ENCODE measurements at regions not wholly inside any gene's neighbourhood (a gene's known extent, or its start where the extent isn't known, plus 50 kb on each side); places are given as distances from the start of the nearest gene placed in this dataset.

- Histone ChIP-seq H3K4me2 (replicated peaks; ENCODE audit: extremely low read depth, low read length, poor library complexity, severe bottlenecking) (no peak overlapping the region), H3K4me1 (ENCODE audit: control insufficient read depth in 1 of 2, insufficient read depth in 2 of 2, low read length in 2 of 2) (no peaks in the 10 kb centered on the region), H3K79me2 (ENCODE audit: insufficient read depth, low read length) (no peaks in the 10 kb centered on the region), H3K36me3 (replicated peaks in 1 of 2; ENCODE audit: control insufficient read depth in 1 of 2, insufficient read depth in 2 of 2, low read length in 2 of 2) (no peaks in the 10 kb centered on the region), H3K27ac (ENCODE audit: low read depth in 1 of 2, low read length in 2 of 2) (no peak overlapping the region), H3K9ac (ENCODE audit: insufficient read depth, low read length, poor library complexity, severe bottlenecking) (no peak overlapping the region), H2AFZ (ENCODE audit: insufficient read depth, low read depth, low read length, poor library complexity, severe bottlenecking) (no peak overlapping the region), H3K4me3 (replicated peaks in 1 of 3; ENCODE audit: low read depth in 2 of 3, low read length in 3 of 3) (no peak overlapping the region), H3K9me3 (replicated peaks in 1 of 2; ENCODE audit: control insufficient read depth in 1 of 2, insufficient read depth in 1 of 2, low read length in 2 of 2) (no peaks in the 10 kb centered on the region), H4K20me1 (ENCODE audit: insufficient read depth, low read length) (no peaks in the 10 kb centered on the region), H3K27me3 (ENCODE audit: control insufficient read depth in 2 of 2, insufficient read depth in 2 of 2, low read length in 2 of 2) (peaks cover 4 to 12% of the 10 kb centered on the region in 2 donors)
- WGBS (ENCODE audit: insufficient coverage), result 100% methylated on average over 1 of the region's 5 CpGs
- no peaks in the 10 kb centered on the region for H3K36me3 Mint-ChIP-seq
- H3K27me3 Mint-ChIP-seq (ENCODE audit: low read depth in 3 of 3), result peaks cover 10 to 35% (median 17%) of the 10 kb centered on the region in 3 donors
- no peak for TF ChIP-seq CTCF (IDR thresholded peaks at IDR 0.05)
- no peak overlapping the region for H3K4me3 Mint-ChIP-seq
- no peak for DNase-seq
- peaks cover 3% of the 10 kb centered on the region for H3K4me1 Mint-ChIP-seq
- intact Hi-C loops (cut with micrococcal nuclease), result no loop called here
- H3K27ac Mint-ChIP-seq, result no peak overlapping the region
- peaks cover 0 to 4% (median 2%) of the 10 kb centered on the region in 7 donors for H3K9me3 Mint-ChIP-seq
Observed at GRCh38 chr20:6685181-6685582, 82.3 kb upstream of the BMP2 start.

GRCh38 chr20:6683021-6683977 is 84.2 kb upstream of the BMP2 start:
- no peak for DNase-seq
- Mint-ChIP-seq H3K4me3 (no peak overlapping the region), H3K27me3 (ENCODE audit: low read depth in 3 of 3) (peaks cover 6 to 33% (median 15%) of the 10 kb centered on the region in 3 donors), H3K36me3 (no peaks in the 10 kb centered on the region), H3K9me3 (peaks cover 0 to 4% (median 2%) of the 10 kb centered on the region in 7 donors), H3K4me1 (peaks cover 3% of the 10 kb centered on the region), H3K27ac (no peak overlapping the region)
- no peaks in the 10 kb centered on the region for H3K4me1 ChIP-seq (ENCODE audit: control insufficient read depth in 1 of 2, insufficient read depth in 2 of 2, low read length in 2 of 2)
- H3K36me3 ChIP-seq (replicated peaks in 1 of 2; ENCODE audit: control insufficient read depth in 1 of 2, insufficient read depth in 2 of 2, low read length in 2 of 2), result no peaks in the 10 kb centered on the region
- no peaks in the 10 kb centered on the region for H3K79me2 ChIP-seq (ENCODE audit: insufficient read depth, low read length)
- H2AFZ ChIP-seq (ENCODE audit: insufficient read depth, low read depth, low read length, poor library complexity, severe bottlenecking), result no peak overlapping the region
- H3K9ac ChIP-seq (ENCODE audit: insufficient read depth, low read length, poor library complexity, severe bottlenecking), result no peak overlapping the region
- 97% methylated on average over 3 of the region's 9 CpGs for WGBS (ENCODE audit: insufficient coverage)
- intact Hi-C loops (cut with micrococcal nuclease), result no loop called here
- no peaks in the 10 kb centered on the region for H4K20me1 ChIP-seq (ENCODE audit: insufficient read depth, low read length)
- no peaks in the 10 kb centered on the region for H3K9me3 ChIP-seq (replicated peaks in 1 of 2; ENCODE audit: control insufficient read depth in 1 of 2, insufficient read depth in 1 of 2, low read length in 2 of 2)
- no peak overlapping the region for H3K27ac ChIP-seq (ENCODE audit: low read depth in 1 of 2, low read length in 2 of 2)
- peaks cover 8 to 10% of the 10 kb centered on the region in 2 donors for H3K27me3 ChIP-seq (ENCODE audit: control insufficient read depth in 2 of 2, insufficient read depth in 2 of 2, low read length in 2 of 2)
- H3K4me3 ChIP-seq (replicated peaks in 1 of 3; ENCODE audit: low read depth in 2 of 3, low read length in 3 of 3), result no peak overlapping the region
- no peak for TF ChIP-seq CTCF (IDR thresholded peaks at IDR 0.05)
- no peak overlapping the region for H3K4me2 ChIP-seq (replicated peaks; ENCODE audit: extremely low read depth, low read length, poor library complexity, severe bottlenecking)

Measured in CD14-positive monocyte (primary cell).